NCI-H2227 treated with DMSO at 0.1 percent for 48 hours (cell line): ENCODE measurements at regions not wholly inside any gene's neighbourhood (a gene's known extent, or its start where the extent isn't known, plus 50 kb on each side); places are given as distances from the start of the nearest gene placed in this dataset.

Experiments
- DNase-seq: peaks from one replicate; lab custom pipeline; 2025; lab: John Stamatoyannopoulos, UW

DNA sequence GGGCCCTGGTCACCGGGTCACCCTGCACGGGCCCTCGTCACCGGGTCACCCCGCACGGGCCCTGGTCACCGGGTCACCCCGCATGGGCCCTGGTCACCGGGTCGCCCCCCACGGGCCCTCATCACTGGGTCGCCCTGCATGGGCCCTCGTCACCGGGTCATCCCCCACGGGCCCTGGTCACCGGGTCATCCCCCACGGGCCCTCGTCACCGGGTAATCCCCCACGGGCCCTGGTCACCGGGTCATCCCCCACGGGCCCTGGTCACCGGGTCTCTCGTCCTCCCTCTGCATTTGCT lies 77.6 kb downstream of the RIPK4 start:
- DNase-seq, result no peak

DNA sequence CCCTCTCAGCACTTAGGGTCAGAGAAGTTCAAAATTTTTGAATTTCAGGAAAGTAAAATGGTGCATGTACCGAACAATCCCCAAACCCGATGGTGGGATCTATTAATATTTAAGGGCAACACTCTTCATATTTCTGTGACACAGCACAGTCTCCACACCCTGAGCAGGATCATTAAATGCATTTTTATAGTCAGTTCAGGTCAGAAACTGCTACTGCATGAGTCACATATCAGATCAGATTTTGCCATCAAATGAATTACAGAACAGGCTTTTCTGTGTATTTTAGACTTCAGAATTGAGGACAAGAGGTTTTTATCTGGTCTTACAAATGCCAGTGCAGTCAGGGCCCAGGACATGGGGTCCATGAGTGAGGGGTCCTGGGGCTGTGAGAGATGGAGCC lies 79.2 kb downstream of the RIPK4 start:
- no peak for DNase-seq

DNA sequence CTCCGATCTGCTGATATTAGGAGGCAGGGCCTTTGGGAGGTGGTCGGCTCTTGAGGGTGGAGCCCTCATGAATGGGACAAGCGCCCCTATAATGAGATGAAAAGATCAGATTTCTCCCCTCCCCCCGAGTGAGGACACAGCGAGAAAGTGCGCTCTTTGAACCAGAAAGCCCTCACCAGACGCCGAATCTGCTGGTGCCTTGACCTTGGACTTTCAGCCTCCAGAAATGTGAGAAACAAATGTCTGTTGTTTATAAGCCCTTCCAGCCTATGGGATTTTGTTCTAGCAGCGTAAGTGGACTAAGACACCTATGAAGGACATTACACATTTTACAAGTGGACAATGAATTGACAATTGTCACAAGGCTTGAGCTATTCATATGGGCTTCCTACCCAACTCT lies 80.2 kb downstream of the RIPK4 start:
- no peak for DNase-seq

DNA sequence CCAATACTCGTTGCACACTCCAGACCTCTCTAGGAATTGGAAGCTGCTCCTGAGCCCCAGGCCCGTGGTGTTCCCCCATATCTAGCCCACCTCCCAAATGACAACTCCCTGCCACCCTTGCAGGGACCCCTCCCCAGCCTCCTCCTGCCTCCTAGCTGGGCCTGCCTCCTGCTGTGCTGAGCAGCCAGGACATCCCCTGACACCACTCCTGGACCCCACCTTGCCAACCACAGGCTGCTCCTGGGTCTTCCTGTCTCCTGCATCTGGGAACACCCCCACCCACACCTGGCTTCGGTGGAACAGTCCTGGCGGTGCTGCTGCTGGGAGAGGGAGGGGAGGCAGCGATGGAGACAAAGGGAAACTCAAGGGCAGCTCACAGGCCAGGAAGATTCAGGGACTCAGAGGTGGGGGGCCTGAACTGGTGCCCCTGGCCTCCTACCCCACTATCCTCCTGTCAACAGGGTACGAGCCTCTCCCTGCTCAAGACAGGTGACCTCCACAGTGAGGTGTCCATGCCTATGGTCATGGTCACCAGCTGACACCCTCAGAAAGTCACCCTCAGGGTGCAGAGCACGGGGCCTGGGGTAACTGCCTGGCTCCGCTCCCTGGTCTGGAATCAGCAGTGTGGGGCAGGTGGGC lies 81.2 kb downstream of the RIPK4 start:
- no peak for DNase-seq

DNA sequence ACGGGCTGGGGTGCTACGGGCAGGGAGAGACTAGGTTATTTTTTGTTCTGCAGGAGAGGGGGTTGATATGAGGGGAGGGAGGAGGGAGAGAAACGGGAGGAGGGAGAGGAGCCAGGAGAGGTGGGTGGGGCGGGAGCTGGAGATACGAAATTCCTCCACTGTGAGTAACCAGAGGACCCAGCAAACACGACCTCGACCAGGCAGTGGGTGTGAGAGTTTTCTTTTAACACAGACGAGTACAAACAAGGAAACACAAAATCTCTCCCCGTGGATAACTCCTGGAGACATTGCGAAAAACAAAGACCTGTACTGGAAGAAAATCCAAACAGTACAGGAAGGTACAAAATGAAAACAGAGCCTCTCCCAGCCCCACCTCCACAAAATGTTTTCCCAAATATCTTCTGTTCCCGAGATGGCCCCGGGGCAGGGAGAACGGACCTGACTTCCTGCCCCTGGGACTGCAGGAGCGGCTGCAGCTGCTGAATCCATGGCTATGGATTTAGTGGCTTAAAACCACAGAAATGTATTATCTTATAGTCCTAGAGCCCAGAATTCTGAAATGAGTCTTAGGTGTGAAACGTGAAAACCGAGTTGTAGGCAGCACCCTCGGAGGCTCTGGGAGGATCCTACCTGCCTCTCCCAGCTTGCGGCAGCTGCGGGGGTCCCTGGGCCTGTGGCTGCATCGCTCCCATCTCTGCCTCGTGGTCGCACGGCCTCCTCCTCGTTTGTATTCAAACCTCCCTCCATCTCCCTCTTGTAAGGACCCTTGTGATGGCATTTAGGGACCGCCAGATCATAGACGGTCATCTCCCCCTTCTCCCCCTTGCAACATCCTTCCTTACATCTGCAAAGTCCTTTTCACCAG lies 82.2 kb downstream of the RIPK4 start:
- DNase-seq, result no peak

DNA sequence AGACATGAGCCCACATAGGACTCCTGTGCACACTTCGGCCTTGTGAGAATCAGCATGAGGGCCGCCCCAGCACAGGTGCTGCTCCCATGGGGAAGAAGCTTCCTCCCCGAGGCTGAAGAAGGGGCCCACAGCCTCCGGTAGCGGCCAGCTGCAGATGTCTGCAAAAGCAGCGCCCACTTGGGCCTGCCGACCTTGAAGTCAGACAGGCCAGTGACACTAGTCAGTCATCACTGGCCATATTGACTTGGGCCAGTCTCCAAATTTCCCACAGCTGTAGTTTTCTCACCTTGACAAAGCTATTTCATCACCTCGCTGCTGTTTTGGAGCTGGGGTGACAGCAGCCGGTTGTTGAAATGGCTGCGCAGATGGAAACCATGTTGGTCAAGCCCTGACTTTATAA lies 83.0 kb downstream of the RIPK4 start:
- no peak for DNase-seq

DNA sequence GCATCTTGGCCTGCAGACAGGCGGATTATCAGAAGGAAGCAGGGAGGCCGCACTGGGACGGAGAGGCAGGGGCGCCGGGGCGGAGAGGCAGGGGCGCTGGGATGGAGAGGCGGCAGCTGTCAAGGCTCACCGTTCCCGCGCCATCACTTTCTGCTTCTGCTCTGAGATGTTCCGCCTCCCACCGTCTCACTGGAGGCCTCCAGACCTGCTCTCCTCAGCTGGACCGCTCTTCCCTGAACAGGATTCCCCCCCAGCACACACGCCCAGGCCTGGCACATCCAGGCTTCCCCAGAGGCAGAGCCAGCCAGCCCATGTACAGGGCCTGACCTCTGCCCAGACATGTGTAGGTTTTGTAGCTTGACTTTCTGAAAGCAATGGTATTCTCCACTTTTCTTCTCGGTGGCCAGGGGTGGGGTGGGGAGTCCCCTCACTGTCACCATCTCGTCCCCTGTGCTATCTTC lies 84.1 kb downstream of the RIPK4 start:
- no peak for DNase-seq

DNA sequence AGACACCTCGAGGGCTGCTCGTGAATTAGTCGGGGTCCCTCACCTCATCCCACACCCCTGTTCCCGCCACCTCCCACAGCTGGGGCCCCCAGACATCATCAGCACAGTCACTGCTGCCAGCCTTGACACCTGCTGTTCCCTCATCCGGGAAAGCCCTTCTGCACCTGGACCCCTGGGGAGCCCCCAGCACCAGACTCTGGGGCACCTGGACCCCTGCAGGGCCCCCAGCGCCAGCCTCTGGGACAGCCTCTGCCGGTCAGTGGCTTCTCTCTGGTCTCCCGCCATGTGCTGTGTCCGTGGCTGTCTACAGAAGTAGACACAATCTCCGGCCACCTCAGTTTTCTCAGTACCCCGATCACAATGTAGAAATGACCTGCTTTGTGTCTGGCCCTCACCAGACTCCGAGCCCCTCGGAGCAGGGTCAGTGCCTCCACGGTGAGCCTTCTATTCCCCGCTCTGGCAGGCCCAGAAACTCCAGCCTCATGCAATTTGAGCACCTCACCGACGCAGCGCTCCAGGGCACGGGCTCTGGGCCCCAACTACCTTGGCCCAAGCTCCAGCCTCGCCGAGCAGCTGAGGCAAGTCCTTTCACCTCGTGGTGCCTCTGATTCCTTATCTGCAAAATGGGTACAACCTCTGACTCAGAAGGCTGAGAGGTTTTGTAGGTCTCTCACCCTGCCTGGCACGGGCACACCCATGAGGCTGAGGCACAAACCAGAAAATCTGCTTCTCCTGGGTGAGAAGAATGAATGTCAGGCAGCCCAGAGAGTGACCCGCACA lies 84.7 kb downstream of the RIPK4 start:
- no peak for DNase-seq

DNA sequence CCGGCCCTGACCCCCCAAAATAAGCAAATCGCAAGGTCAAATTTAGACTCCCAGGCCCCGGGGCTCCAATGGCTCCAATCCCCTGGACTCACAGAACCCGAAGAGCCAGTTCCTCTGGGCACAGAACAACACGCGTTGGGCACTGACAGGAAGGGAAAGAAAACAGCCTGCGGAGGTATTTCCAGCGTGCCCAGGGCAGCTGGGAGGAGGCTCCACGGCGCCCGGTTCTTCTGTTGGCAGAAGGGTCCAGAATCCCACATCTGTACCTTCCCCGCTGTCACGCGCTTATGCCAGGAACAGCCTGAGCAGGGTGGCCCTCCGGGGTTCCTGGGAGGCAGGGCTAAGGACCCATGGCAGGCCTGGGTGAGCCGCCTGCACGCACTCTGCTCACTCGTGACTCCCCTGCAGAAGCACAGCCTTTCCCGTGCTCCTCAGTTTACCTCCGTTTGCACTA lies 85.5 kb downstream of the RIPK4 start:
- DNase-seq, result no peak

DNA sequence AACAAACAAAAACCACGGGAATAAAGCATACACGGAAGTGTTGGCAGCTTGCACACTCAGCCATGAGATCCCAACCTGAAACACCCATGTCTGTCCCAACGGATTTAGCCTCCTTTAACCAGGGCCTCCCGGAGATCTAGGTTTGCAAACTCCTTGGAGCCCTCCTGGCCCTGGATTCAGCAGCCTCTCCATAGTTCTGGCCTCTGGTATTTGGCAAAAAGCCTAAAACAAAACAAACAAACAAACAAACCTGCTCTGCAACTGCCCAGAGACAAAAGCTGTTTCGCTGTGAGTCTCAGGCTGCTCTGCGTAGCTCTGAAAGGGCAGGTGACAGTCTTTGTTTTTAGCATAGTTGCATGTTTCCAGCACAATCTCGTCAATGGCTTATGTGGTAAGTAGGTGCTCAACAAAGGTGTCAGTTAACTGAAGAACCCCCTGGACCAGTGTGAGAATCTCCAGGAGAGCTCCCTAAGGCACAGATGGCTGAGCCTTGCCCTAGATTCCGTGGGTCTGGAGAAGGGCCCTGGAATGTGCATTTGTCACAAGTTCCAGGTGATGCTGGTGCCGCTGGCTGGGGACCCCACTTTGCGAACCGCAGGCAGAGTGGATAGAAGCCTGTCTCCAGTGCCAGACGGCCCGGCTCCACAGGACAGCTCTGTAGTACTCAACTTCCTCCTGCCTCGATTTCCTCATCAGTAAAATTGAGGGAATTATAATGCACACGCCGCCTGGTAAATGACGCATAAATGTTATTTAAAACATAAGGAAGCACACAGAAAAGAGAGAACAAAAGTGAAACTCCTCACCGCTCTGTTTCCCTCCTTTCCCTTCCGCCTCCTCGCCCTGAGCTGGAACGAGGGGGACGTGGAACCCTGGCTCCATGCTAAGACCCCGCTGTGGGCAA lies 86.2 kb downstream of the RIPK4 start:
- no peak for DNase-seq

DNA sequence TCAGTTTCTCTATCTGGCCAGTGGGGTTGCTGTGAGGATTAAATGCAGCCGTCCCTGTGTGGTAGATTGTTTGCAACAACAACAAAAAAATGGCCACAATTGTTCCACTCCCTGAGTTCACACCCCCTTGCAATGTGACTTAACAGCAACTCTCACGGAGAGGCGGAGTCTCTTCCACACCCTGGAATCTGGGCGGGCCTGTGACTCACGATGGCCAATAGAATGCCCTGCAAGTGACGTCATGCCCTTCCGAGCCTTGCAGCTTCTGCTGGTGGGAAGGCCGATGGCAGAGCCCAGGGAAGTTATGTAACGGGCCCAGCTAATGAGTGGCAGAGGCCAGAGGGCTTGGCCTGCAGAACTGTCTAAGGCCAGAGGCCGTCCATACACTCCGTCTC lies 87.9 kb downstream of the RIPK4 start:
- no peak for DNase-seq

DNA sequence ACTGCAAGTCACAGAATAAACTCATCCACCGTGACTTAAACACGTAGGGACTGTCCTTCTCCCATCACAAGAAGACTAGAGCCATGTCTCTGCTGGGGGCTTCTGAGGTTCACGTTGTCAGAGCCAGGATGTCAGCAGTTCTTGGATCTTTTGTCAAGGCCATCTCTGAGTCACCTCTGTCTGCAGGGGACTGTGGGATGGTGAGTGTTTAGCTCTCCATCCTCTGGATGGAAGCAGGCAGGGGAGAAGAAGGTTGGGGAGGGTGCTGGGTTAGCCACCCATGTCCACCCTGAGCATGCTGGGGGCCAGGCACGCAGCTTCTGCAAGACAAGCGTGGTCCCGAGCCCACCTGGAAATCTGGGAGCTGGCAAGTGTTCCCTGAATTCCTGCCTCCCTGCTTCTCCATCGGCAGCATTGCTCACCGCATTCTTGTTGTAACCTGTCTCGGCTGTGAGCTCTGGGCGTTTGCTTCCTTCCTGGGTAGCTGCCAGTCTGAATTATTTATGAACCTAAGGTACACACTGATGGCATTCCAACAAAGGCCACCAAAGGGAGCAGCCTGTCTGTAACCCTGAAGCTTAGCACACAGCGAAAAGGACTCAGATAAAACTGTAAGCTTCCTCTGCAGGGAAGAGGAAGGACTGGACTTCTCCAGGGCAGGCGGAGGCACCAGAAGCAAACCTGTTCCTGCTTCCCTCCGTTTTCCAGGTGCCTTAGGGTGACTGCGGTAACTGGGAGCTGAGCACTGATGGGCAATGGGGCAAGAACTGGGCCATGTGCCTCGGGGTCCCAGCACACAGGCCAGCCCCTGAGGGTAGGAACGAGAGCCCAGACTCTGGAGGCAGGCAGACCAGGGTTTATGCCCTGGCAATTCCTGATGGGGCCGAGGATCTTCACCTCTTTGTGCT lies 88.6 kb downstream of the RIPK4 start:
- DNase-seq, result no peak

DNA sequence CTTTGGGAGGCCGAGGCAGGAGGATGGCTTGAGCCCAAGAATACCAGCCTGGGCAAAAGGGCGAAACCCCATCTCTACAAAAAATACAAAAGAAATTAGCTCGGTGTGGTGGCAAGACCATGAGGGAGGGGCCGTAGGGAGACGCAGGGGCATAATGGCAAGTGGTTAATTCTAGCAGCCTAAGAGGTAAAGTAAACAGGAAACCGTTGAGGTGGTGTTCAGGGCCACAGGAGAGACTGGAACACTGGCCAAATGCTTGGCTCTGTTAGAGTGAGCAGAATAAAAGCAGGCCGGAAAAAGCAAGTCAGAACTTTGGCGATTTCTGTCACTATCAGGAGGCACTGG lies 89.2 kb downstream of the RIPK4 start:
- no peak for DNase-seq

DNA sequence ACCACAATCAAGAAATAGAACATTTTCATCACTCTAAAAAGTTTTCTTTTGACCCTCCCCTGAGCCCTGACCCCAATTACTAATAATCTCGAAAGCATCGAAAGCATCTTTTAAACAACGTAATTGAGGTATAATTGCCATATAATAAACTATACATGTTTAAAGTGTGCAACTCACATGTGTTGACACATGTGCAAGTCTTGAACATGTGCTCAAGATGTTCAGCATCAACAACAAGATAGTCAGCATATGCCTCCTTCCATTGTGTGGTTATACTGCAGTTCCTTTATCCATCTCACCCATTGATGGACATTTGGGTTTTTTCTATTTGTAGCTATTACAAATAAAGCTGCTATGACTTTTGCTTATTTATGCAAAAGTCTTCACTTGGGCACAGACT lies 90.7 kb downstream of the RIPK4 start:
- DNase-seq, result no peak

DNA sequence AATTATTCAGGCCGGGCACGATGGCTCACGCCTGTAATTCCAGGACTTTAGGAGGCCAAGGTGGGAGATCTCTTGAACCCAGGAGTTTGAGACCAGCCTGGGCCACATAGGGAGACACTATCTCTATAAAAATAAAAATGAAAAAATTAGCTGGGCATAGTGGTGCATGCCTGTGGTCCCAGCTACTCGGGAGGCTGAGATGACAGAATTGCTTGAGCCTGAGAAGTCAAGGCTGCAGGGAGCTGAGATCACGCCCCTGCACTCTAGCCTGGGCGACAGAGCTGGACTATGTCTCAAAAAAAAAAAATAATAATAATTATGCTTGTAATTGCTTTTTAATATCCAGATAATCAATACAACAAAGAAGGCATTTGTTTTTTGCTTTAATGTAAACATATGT lies 91.3 kb downstream of the RIPK4 start:
- no peak for DNase-seq

DNA sequence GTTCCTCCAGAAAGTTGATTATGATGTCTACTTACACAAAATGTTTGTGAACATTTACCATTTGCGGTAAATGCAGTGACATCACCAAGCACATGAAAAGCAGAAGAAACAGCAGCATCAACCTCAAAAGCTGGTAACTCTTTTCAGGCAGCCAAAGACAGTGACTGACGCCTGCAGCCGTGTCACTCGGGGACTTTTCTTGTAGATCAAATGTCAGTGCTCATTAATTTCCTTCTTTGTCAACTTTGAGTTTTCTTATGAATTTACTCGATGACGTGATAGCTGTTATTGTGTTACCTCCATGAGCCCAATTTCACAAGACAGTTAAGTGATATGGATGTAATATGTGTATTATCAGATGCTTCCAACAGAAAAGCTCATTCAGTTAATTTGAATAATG lies 92.5 kb downstream of the RIPK4 start:
- DNase-seq, result no peak

DNA sequence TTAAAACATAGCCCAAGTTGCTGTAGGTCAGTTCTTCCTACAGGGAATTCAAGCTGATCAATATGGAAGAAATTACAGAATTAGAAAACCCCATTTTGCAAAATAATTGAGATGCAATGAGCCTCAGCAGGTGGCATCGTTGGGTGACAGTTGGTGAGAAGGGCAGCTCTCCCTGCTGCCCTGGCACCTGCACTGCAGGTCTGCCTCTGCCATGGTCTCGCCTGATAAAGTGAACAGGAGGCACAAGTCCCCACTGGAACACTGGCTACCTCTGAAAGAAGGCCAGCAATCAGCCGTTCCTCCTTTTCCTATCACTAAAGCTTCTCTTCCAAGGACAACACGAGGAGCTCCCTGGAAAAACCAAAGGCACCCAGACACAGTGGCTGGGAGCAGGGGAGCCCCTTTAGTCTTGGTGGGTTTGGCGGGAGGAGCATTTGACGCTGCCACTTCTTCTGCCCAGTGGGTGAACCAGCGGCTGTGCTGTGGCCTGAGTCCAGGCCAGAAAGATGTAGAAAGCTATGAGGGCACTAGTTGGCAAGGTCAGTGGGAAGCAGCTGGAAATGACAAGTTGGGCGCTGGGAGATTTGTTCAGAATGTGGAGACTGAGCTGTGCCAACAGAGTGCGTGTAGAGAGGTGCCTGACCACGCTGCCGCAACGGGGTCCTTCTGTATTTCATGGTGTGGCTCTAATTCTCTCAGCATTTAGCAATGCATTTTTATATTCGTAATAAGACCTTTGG lies 93.1 kb downstream of the RIPK4 start:
- no peak for DNase-seq

DNA sequence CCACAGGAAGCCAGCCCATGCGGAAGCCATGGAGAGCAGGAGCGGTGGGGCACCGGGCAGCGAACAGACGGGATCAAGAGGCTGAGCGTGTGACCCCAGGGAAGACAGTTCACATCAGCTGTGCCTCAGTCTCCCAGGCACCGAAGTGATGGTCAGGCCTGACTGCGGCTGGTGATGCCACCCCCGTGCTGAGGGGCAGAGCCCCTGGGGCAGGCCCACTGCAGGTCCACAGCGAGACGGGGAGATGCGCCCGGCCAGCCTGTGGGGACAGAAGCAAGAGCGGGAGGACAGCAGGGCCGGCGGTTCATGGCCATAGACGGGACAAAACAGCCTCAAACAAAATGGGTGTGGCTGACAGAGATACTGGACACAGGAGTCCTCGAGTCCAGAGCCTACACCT lies 93.8 kb downstream of the RIPK4 start:
- DNase-seq, result no peak

DNA sequence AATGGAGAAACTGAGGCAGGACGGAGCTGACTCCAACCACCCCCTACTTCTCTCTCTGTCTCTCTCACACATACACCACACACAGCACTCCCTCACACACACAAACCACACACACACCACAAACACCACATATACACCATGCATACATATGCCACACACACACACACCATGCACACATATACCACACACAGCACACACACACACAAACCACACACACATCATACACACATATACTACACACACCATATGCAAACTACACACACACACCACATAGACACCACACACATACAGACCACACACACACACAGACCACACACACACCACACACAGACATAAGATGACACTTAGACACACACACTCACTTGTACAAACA lies 94.3 kb downstream of the RIPK4 start:
- no peak for DNase-seq

DNA sequence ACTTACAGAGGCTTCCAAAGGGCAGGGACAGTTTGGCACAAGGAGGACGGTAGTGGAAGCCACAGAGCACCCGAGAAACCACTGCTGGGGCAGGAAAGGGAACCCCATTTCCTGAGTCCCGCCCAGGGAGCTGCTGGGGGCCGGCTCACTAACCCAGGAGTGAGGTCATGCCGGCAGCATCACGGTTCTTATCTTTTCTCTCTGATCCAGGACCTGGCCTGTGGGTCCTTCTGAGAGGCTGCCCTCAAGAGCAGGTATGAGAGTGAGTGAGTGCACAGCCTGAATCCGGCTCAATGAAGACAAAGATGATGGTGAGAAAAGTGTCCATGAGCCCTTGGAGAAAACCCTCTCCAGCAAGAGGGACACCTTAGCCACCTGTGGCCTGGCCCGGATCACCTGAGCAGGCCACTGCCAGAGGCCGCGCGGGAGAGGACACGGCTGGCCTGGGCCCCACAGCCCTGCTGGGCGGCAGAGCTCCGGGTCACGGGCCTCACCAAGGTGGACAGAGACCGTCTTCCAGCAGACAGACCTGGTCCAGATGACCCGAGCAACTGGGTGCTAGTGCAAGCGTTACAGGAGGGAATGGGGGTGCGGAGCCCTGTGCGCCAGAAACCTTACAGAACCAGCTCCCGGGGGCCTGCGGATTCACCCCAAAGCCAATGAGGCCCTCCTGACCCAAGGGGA lies 94.9 kb downstream of the RIPK4 start:
- no peak for DNase-seq
